Testis (tissue), 2 donors: ENCODE measurements at regions not wholly inside any gene's neighbourhood (a gene's known extent, or its start where the extent isn't known, plus 50 kb on each side); places are given as distances from the start of the nearest gene placed in this dataset.

Experiments used
- DNase-seq: peaks from one replicate; pipeline ENCODE4 v3.0.0-alpha.2; 2019
- H3K27ac ChIP-seq, 2 donors: fragments of 200-600 bp; sonication (generic); one replicate each; pipeline ENCODE4 v1.5.1; 2019
- H3K27me3 ChIP-seq: fragments of 200-600 bp; sonication (generic); one replicate; pipeline ENCODE4 v1.5.1; 2019
- H3K36me3 ChIP-seq: fragments of 200-600 bp; sonication (generic); one replicate; pipeline ENCODE4 v1.5.1; 2017; ENCODE audit warnings: low read depth; ENCODE audit errors: missing control alignments
- H3K4me1 ChIP-seq: fragments of 200-600 bp; sonication (generic); one replicate; pipeline ENCODE4 v1.5.1; 2019
- H3K4me3 ChIP-seq, 2 donors: fragments of 200-600 bp; sonication (generic); one replicate each; pipeline ENCODE4 v1.5.1; 2017 to 2019
- H3K9me3 ChIP-seq: fragments of 200-600 bp; sonication (generic); one replicate; pipeline ENCODE4 v1.5.1; 2017
- POLR2A ChIP-seq: fragments of 450-650 bp; IDR thresholded peaks from one replicate; pipeline ENCODE4 v1.6.1; 2017; ENCODE audit warnings: antibody characterized with exemption, mild to moderate bottlenecking, moderate library complexity
- WGBS, 2 donors: methylation state at CpG; one replicate each; pipeline ENCODE4 v1.1.5; 2018; 5-methylcytosine and 5-hydroxymethylcytosine counted together
- intact Hi-C: fragments of 100-400 bp; cut with DNase I; formaldehyde crosslinking; loops from one replicate; pipeline ENCODE4 v1.15.1; 2023; ENCODE audit warnings: low total_unique reads
- TF ChIP-seq, protein P1 (sequence below), 3 experiments: fragments of 450-650 bp in 2 of 3; fragments of 200-600 bp in 1 of 3; sonication (generic) in 1 of 3; IDR thresholded peaks; one replicate each; pipeline ENCODE4 v1.5.1; 2016 to 2019; ENCODE audit warnings: antibody characterized with exemption in 3 of 3, mild to moderate bottlenecking in 2 of 3, moderate library complexity in 1 of 3

DNA sequence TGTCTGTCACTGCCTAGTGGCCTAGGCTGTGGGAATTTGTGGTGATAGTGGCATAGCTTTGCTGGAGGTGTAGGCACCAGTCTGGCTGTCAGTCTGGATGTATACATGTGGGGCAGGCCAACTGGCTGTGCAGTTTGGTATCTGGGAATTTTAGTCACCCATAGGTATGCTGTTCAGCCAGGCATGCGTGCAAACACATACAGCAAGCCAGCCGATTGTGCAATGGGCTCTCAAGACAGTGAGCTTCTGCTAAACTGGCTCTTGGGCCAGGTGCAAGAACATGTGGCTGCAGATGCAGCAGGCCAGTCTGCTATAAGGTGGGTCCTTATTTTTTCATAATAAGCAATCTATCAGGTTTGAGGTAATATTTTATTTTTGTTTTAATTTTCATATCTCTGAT lies 87.1 kb upstream of the PLSCR5 start:
- no peak for DNase-seq
- H3K27me3 ChIP-seq = no peaks in the 10 kb centered on the region
- WGBS, 2 donors = 93 to 100% methylated on average over 2 of the region's 2 CpGs

DNA sequence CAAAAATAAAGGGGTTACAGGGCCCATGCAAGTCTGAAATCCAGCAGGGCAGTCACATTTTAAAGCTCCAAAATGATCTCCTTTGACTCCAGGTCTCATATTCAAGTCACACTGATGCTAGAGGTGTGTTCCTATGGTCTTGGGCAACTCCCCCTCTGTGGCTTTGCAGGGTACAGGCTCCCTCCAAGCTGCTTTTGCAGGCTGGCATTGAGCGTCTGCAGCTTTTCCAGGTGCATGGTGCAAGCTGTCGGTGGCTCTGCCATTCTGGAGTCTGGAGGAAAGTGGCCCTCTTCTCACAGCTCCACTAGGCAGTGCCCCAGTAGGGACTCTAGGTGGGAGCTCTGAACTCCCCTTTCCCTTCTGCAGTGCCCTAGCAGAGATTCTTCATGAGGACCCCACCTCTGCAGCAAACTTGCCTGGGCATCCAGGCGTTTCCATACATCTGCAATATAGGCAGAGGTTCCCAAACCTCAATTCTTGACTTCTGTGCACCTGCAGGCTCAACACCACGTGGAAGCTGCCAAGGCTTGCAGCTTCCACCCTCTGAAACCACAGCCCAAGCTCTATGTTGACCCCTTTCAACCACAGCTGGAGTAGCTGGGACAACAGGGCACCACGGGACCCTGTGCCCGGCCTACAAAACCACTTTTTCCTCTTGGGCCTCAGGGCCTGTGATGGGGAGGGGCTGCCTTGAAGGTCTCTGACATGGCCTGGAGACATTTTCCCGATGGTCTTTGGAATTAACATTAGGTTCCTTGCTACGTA lies 80.1 kb upstream of the PLSCR5 start:
- Histone ChIP-seq H3K9me3 (no peaks in the 10 kb centered on the region), H3K4me3 (no peak overlapping the region), H3K27me3 (no peaks in the 10 kb centered on the region), H3K4me1 (no peaks in the 10 kb centered on the region), H3K27ac (no peak overlapping the region), H3K36me3 (no peaks in the 10 kb centered on the region)
- no peak for DNase-seq
- WGBS, 2 donors = 85 to 92% methylated on average over 6 to 8 of the region's 8 CpGs
- no peak for TF ChIP-seq POLR2A
- TF ChIP-seq, protein P1, sequence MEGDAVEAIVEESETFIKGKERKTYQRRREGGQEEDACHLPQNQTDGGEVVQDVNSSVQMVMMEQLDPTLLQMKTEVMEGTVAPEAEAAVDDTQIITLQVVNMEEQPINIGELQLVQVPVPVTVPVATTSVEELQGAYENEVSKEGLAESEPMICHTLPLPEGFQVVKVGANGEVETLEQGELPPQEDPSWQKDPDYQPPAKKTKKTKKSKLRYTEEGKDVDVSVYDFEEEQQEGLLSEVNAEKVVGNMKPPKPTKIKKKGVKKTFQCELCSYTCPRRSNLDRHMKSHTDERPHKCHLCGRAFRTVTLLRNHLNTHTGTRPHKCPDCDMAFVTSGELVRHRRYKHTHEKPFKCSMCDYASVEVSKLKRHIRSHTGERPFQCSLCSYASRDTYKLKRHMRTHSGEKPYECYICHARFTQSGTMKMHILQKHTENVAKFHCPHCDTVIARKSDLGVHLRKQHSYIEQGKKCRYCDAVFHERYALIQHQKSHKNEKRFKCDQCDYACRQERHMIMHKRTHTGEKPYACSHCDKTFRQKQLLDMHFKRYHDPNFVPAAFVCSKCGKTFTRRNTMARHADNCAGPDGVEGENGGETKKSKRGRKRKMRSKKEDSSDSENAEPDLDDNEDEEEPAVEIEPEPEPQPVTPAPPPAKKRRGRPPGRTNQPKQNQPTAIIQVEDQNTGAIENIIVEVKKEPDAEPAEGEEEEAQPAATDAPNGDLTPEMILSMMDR (IDR thresholded peaks at IDR 0.05) = no peak
- intact Hi-C loops = no loop called here

More for the DNA sequence above, 87.1 kb upstream of the PLSCR5 start:
- Histone ChIP-seq H3K27ac (no peak overlapping the region), H3K4me3 (no peak overlapping the region), H3K4me1 (no peaks in the 10 kb centered on the region), H3K9me3 (no peaks in the 10 kb centered on the region), H3K36me3 (no peaks in the 10 kb centered on the region)
- intact Hi-C loops = no loop called here
- TF ChIP-seq POLR2A = no peak
- TF ChIP-seq, protein P1 (IDR thresholded peaks at IDR 0.05) = no peak

DNA sequence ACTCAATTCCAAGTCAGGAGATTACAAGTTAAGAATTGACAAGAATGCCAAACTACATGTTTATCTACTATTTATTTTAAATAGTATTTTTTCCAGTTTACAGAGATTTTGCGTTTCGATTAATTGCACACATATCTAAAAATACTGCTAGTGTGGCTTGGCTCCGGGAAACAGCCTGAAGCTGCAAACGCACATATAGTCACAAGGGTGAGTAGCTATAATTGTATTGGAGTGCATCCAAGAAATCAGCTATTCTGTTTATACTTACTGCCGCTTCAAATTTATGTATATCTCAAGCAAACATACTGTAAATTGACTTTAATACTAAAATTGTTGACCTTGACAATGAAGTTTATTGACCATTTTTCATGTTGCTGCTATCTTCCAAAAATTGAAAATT lies 77.0 kb upstream of the PLSCR5 start:
- TF ChIP-seq POLR2A = no peak
- WGBS, 2 donors = 62 to 67% methylated on average over 5 of the region's 5 CpGs
- H3K9me3 ChIP-seq = no peaks in the 10 kb centered on the region
- H3K4me1 ChIP-seq = no peaks in the 10 kb centered on the region
- no peaks in the 10 kb centered on the region for H3K27me3 ChIP-seq
- H3K27ac ChIP-seq = no peak overlapping the region
- intact Hi-C loops = no loop called here
- no peak for DNase-seq
- H3K36me3 ChIP-seq = no peaks in the 10 kb centered on the region
- no peak overlapping the region for H3K4me3 ChIP-seq

DNA sequence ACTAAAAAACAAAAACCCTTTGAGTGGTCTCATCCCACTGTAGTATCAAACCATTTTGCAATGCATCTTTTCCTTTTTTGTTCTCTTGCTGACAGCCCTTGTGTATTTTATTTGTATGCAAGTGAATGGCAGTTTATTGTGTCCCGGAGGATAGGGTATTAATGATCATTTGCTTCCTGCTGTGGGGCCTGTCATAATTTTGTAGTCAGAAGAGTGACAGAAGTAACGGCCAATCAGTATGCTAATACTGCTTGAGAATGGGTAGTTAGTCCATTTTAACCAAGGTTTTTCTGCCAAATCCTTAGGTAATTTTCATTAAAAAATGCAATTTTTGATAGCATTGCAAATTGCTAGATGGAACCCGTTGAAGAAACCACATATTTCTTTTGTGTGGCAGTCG lies 75.5 kb upstream of the PLSCR5 start:
- Histone ChIP-seq H3K4me3 (no peak overlapping the region), H3K36me3 (no peaks in the 10 kb centered on the region), H3K9me3 (no peaks in the 10 kb centered on the region), H3K27me3 (no peaks in the 10 kb centered on the region), H3K27ac (no peak overlapping the region), H3K4me1 (no peaks in the 10 kb centered on the region)
- intact Hi-C loops = no loop called here
- 73 to 84% methylated on average over 4 of the region's 4 CpGs for WGBS, 2 donors
- TF ChIP-seq, protein P1 (IDR thresholded peaks at IDR 0.05) = no peak
- TF ChIP-seq POLR2A = no peak
- no peak for DNase-seq

DNA sequence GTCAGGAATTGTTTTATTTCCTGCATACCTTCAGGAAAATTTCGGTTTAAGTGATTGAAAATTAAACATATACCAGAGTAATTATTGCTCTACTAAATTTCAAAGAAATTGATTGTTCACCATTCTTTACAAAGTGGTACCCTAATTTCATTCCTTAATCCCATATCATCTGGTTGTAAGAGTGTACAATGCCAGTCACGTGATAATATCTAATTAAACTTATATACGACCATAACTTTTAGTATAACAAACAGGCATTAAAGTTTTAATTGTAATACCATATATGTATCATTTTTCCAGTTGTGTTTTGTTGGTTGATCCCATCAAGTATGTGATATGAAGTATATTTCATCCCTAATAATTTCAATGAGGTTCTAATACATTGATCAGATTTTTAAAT lies 74.8 kb upstream of the PLSCR5 start:
- 82 to 87% methylated on average over 3 of the region's 3 CpGs for WGBS, 2 donors
- H3K9me3 ChIP-seq = no peaks in the 10 kb centered on the region
- no peak for DNase-seq
- H3K36me3 ChIP-seq = no peaks in the 10 kb centered on the region
- intact Hi-C loops = no loop called here
- H3K4me3 ChIP-seq = no peak overlapping the region
- H3K27me3 ChIP-seq = no peaks in the 10 kb centered on the region
- H3K4me1 ChIP-seq = no peaks in the 10 kb centered on the region
- TF ChIP-seq POLR2A = no peak
- TF ChIP-seq, protein P1 (IDR thresholded peaks at IDR 0.05) = no peak
- no peak overlapping the region for H3K27ac ChIP-seq
